ENCODE measurements at regions not wholly inside any gene's neighbourhood (a gene's known extent, or its start where the extent isn't known, plus 50 kb on each side); places are given as distances from the start of the nearest gene placed in this dataset.

DNA sequence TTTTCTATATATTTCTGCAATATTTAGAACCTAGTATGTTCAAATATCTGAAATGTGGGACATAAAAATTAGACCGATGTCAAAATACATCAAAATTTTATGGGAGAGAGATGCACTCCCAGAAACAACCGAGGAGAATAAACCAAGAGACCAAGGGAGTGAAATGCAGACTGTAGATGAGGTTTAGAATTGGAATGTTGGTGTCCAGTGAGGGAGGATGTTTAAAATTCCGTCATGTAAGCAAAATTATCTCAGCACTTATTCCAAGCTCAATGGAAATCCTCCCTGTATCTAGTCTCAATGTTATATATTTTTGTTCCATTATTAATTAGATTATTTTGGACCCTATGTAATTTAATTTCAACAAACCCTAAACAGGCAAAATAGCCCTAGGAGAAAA is 61.9 kb upstream of the MAGI2 start:
- DNase-seq (ENCODE audit: low spot score) (no peak), ATAC-seq (no peak)
- Mint-ChIP-seq H3K36me3 (no peaks in the 10 kb centered on the region), H3K4me3 (no peak overlapping the region), H3K27ac (no peak overlapping the region), H3K4me1 (peaks cover 12% of the 10 kb centered on the region), H3K9me3 (peaks cover 7% of the 10 kb centered on the region), H3K27me3 (ENCODE audit: low read depth) (no peaks in the 10 kb centered on the region)
- POLR2A ChIA-PET: no interaction called here
- TF ChIP-seq, protein P1, sequence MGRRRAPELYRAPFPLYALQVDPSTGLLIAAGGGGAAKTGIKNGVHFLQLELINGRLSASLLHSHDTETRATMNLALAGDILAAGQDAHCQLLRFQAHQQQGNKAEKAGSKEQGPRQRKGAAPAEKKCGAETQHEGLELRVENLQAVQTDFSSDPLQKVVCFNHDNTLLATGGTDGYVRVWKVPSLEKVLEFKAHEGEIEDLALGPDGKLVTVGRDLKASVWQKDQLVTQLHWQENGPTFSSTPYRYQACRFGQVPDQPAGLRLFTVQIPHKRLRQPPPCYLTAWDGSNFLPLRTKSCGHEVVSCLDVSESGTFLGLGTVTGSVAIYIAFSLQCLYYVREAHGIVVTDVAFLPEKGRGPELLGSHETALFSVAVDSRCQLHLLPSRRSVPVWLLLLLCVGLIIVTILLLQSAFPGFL (CRISPR knock-in tag; IDR thresholded peaks at IDR 0.05; ENCODE audit: borderline replicate concordance): no peak
- TF ChIP-seq, protein P2, sequence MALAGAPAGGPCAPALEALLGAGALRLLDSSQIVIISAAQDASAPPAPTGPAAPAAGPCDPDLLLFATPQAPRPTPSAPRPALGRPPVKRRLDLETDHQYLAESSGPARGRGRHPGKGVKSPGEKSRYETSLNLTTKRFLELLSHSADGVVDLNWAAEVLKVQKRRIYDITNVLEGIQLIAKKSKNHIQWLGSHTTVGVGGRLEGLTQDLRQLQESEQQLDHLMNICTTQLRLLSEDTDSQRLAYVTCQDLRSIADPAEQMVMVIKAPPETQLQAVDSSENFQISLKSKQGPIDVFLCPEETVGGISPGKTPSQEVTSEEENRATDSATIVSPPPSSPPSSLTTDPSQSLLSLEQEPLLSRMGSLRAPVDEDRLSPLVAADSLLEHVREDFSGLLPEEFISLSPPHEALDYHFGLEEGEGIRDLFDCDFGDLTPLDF (CRISPR knock-in tag; IDR thresholded peaks at IDR 0.05): no peak
- TF ChIP-seq GRHL2 (CRISPR knock-in tag; IDR thresholded peaks at IDR 0.05; ENCODE audit: insufficient replicate concordance, severe bottlenecking): no peak
- TF ChIP-seq ZNF416 (CRISPR knock-in tag; IDR thresholded peaks at IDR 0.05): no peak
- TF ChIP-seq, protein P3, sequence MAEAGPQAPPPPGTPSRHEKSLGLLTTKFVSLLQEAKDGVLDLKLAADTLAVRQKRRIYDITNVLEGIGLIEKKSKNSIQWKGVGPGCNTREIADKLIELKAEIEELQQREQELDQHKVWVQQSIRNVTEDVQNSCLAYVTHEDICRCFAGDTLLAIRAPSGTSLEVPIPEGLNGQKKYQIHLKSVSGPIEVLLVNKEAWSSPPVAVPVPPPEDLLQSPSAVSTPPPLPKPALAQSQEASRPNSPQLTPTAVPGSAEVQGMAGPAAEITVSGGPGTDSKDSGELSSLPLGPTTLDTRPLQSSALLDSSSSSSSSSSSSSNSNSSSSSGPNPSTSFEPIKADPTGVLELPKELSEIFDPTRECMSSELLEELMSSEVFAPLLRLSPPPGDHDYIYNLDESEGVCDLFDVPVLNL (CRISPR knock-in tag; IDR thresholded peaks at IDR 0.05; ENCODE audit: borderline replicate concordance, low read depth): no peak
- no peak for TF ChIP-seq ZNF121 (CRISPR knock-in tag; IDR thresholded peaks at IDR 0.05)
- TF ChIP-seq, protein P4, sequence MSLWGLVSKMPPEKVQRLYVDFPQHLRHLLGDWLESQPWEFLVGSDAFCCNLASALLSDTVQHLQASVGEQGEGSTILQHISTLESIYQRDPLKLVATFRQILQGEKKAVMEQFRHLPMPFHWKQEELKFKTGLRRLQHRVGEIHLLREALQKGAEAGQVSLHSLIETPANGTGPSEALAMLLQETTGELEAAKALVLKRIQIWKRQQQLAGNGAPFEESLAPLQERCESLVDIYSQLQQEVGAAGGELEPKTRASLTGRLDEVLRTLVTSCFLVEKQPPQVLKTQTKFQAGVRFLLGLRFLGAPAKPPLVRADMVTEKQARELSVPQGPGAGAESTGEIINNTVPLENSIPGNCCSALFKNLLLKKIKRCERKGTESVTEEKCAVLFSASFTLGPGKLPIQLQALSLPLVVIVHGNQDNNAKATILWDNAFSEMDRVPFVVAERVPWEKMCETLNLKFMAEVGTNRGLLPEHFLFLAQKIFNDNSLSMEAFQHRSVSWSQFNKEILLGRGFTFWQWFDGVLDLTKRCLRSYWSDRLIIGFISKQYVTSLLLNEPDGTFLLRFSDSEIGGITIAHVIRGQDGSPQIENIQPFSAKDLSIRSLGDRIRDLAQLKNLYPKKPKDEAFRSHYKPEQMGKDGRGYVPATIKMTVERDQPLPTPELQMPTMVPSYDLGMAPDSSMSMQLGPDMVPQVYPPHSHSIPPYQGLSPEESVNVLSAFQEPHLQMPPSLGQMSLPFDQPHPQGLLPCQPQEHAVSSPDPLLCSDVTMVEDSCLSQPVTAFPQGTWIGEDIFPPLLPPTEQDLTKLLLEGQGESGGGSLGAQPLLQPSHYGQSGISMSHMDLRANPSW (CRISPR knock-in tag; conservative IDR thresholded peaks at IDR 0.05; ENCODE audit: low read depth): no peak
- no peak for TF ChIP-seq TCF7 (CRISPR knock-in tag; IDR thresholded peaks at IDR 0.05; ENCODE audit: low read depth)
- no peak for TF ChIP-seq TEAD1 (CRISPR knock-in tag; IDR thresholded peaks at IDR 0.05)
- TF ChIP-seq, protein P5, sequence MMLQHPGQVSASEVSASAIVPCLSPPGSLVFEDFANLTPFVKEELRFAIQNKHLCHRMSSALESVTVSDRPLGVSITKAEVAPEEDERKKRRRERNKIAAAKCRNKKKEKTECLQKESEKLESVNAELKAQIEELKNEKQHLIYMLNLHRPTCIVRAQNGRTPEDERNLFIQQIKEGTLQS (CRISPR knock-in tag; conservative IDR thresholded peaks at IDR 0.05): no peak
- TF ChIP-seq ZNF317 (CRISPR knock-in tag; IDR thresholded peaks at IDR 0.05; ENCODE audit: borderline replicate concordance, low read depth): no peak
- TF ChIP-seq ZNF138 (CRISPR knock-in tag; conservative IDR thresholded peaks at IDR 0.05): no peak
- TF ChIP-seq MXD4 (CRISPR knock-in tag; IDR thresholded peaks at IDR 0.05; ENCODE audit: borderline replicate concordance): no peak
- TF ChIP-seq, protein P6, sequence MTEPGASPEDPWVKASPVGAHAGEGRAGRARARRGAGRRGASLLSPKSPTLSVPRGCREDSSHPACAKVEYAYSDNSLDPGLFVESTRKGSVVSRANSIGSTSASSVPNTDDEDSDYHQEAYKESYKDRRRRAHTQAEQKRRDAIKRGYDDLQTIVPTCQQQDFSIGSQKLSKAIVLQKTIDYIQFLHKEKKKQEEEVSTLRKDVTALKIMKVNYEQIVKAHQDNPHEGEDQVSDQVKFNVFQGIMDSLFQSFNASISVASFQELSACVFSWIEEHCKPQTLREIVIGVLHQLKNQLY (CRISPR knock-in tag; IDR thresholded peaks at IDR 0.05): no peak
- TF ChIP-seq OVOL2 (CRISPR knock-in tag; IDR thresholded peaks at IDR 0.05; ENCODE audit: borderline replicate concordance): no peak
- TF ChIP-seq FOXJ3 (CRISPR knock-in tag; IDR thresholded peaks at IDR 0.05; ENCODE audit: borderline replicate concordance): no peak
- TF ChIP-seq ETV6 (CRISPR knock-in tag; IDR thresholded peaks at IDR 0.05): no peak
- TF ChIP-seq, protein P7, sequence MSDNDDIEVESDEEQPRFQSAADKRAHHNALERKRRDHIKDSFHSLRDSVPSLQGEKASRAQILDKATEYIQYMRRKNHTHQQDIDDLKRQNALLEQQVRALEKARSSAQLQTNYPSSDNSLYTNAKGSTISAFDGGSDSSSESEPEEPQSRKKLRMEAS (CRISPR knock-in tag; IDR thresholded peaks at IDR 0.05): no peak
- CTCF ChIA-PET: no interaction called here

DNA sequence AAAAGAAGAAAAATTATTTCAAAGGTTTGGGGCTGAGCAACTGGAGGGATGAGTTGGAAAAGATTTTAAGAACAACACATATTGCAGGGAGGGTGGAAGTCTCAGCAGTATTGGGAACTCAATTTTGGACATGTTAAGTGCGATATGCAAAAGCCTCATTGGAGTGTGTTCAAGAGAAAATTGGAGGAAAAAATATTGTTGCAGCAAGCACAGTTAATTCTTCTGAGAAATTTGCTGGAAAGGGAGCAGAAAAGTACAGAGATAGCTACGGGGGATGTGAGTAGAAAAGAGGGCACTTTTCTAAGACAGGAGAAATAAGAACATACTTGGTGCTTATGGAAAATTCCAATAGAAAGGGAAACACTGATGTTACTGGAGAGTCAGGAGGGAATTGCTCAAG is 59.8 kb upstream of the MAGI2 start:
- H3K36me3 Mint-ChIP-seq: no peaks in the 10 kb centered on the region
- no peak for ATAC-seq
- H3K9me3 Mint-ChIP-seq: peaks cover 7% of the 10 kb centered on the region
- H3K4me1 Mint-ChIP-seq: peaks cover 12% of the 10 kb centered on the region
- H3K27me3 Mint-ChIP-seq (ENCODE audit: low read depth): no peaks in the 10 kb centered on the region
- no peak overlapping the region for H3K4me3 Mint-ChIP-seq
- DNase-seq (ENCODE audit: low spot score): no peak
- POLR2A ChIA-PET: no interaction called here
- CTCF ChIA-PET: no interaction called here
- no peak overlapping the region for H3K27ac Mint-ChIP-seq
- TF ChIP-seq TP53 (CRISPR knock-in tag; IDR thresholded peaks at IDR 0.05) (no peak), ZNF396 (CRISPR knock-in tag; IDR thresholded peaks at IDR 0.05; ENCODE audit: borderline replicate concordance) (no peak), NFATC4 (CRISPR knock-in tag; IDR thresholded peaks at IDR 0.05) (no peak), GTF2I (CRISPR knock-in tag; conservative IDR thresholded peaks at IDR 0.05) (no peak), FOXJ3 (CRISPR knock-in tag; IDR thresholded peaks at IDR 0.05; ENCODE audit: borderline replicate concordance) (no peak)
- TF ChIP-seq, protein P8, sequence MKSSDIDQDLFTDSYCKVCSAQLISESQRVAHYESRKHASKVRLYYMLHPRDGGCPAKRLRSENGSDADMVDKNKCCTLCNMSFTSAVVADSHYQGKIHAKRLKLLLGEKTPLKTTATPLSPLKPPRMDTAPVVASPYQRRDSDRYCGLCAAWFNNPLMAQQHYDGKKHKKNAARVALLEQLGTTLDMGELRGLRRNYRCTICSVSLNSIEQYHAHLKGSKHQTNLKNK (CRISPR knock-in tag; IDR thresholded peaks at IDR 0.05): no peak
- TF ChIP-seq, protein P9, sequence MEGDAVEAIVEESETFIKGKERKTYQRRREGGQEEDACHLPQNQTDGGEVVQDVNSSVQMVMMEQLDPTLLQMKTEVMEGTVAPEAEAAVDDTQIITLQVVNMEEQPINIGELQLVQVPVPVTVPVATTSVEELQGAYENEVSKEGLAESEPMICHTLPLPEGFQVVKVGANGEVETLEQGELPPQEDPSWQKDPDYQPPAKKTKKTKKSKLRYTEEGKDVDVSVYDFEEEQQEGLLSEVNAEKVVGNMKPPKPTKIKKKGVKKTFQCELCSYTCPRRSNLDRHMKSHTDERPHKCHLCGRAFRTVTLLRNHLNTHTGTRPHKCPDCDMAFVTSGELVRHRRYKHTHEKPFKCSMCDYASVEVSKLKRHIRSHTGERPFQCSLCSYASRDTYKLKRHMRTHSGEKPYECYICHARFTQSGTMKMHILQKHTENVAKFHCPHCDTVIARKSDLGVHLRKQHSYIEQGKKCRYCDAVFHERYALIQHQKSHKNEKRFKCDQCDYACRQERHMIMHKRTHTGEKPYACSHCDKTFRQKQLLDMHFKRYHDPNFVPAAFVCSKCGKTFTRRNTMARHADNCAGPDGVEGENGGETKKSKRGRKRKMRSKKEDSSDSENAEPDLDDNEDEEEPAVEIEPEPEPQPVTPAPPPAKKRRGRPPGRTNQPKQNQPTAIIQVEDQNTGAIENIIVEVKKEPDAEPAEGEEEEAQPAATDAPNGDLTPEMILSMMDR (IDR thresholded peaks at IDR 0.05): no peak
- TF ChIP-seq, protein P2 (CRISPR knock-in tag; IDR thresholded peaks at IDR 0.05): no peak
